ENCODE measurements at regions not wholly inside any gene's neighbourhood (a gene's known extent, or its start where the extent isn't known, plus 50 kb on each side); places are given as distances from the start of the nearest gene placed in this dataset.

DNA sequence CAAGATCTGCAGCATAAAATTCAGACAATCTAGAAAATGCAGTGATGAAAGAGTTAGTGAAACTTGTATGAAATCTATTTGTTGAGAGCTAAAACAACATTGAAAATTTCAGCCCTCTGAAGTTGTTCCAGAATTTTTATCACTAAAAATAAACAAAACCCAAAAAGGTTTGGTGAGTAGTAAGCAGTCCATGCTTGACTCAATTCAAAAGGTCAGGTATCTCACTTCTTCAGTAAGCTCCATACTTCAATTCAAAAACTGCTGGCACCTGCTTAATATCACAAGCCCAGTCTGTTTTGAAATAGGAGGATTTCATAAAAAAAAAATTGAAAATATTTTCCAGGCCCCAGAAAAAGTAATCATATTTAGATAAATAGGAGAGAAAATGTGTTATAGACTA, 894.4 kb downstream of the SLITRK5 start:
- DNase-seq (ENCODE audit: low read depth in 4 of 4, low spot score in 1 of 4), result no peak

DNA sequence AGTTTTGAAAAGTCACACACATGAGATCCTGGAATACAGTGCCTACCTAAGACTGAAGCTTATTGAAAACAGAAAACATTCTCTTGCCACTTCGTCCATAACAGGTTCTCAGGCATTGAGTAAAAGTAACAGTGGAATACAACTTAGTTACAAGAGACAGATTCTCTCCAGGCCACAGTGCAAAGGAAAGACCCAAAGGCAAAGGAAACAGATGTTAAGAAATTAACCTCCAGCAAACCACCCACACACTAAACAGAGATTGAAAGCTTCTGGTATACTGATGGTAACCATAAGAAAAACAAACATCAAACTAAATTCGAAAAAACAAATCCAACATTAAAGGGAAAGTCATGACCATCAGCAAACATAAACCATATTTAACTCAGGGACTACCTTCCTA, 914.7 kb downstream of the SLITRK5 start:
- DNase-seq (ENCODE audit: low read depth in 4 of 4, low spot score in 1 of 4), result no peak

DNA sequence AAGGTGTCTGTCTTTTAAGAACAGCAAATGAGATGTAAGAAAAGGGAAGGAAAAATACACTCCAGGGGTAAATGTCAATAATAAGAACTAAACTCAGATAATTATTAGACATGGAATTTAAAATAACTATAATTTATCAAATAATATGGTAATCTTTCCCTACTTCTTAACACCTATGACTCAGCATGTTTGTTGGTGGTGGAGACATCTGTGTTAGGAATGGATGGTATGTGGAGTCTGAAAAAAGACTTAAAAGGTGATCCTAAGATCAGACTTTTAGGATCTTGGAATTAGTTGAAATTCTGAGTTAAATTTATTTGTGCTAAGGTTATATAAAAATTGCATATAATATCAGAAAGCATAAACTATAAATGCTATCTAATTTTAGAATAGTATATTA, 915.1 kb downstream of the SLITRK5 start:
- no peak for DNase-seq (ENCODE audit: low read depth in 4 of 4, low spot score in 1 of 4)

DNA sequence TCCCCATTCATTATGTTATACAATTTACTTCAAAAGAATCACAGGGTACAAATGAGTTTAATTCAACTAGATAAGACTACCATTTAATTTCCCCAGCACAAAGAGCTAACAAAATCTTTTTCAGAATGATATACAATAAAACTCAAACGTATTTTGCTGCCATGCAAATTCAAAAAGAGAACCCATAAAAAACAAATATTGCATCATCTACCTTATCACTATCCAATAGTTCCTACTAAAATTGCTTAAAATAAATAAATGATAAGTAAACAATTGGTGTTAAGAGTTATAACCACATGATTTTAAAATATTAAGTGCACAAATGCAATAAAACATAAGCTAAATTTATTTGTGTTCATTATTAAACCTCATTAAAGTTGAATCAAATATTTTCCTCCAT, 919.4 kb downstream of the SLITRK5 start:
- no peak for DNase-seq (ENCODE audit: low read depth in 4 of 4, low spot score in 1 of 4)

DNA sequence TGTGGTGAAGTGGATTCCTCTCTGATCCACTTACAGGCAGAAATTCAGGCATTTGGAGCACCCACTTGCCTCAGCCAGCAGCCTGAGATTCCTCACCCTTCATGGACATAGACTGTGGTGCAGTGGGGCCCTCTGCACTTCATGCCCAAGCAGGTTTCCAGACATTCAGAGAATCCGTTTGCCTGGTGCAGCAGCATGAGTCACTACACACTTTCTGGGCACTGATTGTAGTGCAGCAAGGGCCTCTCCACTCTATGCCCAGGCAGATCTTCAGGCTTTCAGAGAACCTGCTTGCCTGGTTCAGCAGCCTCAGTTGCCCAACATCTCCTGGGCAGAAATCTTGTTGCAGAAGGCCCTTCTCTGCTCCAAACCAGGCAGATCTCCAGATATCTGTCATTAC, 920.9 kb downstream of the SLITRK5 start:
- DNase-seq (ENCODE audit: low read depth in 4 of 4, low spot score in 1 of 4), result no peak

DNA sequence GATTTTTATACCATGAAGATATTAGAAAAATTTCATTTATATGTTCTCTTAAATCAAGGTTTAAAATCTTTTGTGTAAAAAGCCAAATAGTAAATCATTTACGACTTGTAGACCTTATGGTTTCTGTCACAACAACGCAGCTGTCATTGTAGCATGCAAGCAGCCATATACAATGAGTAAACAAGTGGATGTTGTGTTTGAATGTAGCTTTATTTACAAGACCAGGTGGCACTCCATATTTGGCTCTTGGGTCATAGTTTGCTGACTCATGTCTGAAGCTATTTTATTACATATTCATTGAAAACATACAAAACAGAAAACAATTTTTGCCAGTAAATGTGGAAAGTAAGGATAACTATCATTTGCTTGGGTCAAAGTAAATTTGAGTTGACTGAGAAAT, 930.8 kb downstream of the SLITRK5 start:
- no peak for DNase-seq (ENCODE audit: low read depth in 4 of 4, low spot score in 1 of 4)

DNA sequence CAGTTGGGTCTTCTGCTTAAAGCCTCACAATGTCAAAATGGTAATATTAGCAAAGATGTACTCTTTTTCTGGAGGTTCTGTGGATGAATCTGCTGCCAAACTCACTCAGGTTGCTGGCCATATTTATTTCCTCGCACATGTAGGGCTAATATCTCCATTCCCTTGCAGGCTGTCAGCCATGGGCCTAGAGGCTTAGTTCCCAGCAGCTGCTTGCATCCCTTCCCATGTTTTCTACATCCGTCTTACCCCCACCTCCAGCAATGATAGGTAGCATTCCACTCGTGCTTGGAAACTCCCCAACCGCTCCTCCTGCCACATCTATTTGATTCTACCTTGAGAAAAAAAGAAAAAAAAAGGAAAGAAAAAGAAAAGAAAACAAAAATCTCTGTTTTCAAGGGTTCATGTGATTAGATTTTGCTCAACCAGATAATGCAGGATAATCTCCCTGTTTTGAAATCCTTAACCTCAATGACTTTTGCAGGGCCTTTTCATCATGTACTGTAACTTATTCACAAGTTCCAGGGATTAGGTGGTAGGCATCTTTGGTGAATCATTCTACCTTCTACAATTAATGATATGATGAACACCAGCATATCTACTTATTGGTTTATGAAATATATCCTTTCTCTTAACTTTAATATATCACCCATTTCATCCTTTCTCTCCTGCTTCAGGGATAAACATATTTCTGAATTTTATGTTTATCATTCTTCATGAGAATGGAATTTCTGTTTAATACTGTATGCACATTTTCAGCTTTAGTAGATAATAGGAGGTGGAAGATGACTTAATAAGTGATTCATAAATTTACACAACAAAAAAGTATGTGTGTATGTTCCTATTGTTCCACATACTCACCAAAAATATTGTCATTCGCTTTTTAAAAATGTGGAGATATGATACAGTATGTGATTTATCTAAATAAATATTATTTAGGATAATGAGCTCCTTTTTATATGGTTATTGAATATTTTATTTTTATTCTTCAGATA, 931.9 kb downstream of the SLITRK5 start:
- no peak for DNase-seq (ENCODE audit: low read depth in 4 of 4, low spot score in 1 of 4)

DNA sequence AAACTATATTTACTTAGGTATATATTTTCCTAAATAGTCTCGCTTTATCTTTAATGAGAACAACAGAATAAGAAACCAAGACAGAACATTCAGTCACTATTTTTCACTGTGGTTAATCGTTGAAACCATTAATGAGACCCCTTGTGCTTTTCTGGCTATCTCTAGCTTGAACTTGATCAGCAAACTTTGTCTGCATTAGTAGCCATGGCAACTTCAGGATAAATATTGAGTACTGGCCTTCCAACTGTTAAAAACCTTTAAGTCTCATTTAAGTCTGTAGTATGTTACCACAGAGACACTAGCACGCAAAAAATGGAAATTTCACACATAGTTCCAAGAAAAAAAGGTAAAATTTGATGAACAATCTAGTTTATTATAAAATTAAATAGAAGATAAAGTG, 946.0 kb downstream of the SLITRK5 start:
- no peak for DNase-seq (ENCODE audit: low read depth in 4 of 4, low spot score in 1 of 4)

DNA sequence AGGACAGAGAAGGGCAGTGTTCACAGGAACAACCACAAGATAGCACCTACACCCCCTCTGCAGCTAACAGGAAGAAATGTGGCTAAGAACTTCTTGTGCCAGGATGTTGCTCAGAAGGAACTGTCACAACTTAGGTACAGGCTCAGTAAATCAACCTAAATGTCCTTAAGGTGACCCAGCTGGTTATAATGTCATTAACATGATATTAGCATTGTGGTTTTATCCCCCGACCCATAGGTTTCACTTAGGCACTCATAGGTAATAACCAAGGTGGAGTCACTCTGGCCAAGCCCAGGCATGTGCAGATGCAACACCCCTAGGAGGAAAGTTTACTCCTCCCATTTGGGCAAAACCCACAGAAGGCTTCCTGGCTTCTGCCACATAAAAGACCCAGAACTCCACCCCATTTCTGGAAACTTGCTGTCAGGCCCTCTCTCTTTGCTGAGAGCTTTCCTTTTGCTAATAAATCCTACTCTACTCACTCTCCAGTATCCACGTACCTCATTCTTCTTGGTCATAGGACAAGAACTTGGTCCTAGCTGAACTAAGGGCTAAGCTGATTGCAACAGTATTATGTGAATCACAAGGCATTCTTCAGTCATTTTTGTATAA, 951.3 kb downstream of the SLITRK5 start:
- DNase-seq (ENCODE audit: low read depth in 4 of 4, low spot score in 1 of 4), result peak in 1 of 4 experiments; percentile 1

DNA sequence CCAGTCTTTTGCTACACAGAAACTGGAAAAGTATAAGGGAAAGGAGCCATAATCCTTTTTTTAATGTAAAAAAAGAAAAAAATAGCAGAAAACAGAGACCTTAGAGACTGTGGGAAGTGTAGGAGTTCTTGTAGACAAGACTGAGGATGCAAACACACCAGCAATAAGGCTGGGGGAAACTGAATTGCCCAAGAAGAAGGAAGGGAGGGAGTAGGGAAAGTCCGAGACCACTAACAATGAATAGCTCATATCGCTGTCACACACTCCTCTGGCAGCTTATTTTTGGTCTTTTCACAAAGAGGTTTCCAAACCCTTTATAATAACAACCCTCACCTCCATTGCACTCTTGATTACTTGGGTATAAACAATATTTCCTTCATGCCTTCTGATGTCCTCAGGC, 952.0 kb downstream of the SLITRK5 start:
- no peak for DNase-seq (ENCODE audit: low read depth in 4 of 4, low spot score in 1 of 4)

DNA sequence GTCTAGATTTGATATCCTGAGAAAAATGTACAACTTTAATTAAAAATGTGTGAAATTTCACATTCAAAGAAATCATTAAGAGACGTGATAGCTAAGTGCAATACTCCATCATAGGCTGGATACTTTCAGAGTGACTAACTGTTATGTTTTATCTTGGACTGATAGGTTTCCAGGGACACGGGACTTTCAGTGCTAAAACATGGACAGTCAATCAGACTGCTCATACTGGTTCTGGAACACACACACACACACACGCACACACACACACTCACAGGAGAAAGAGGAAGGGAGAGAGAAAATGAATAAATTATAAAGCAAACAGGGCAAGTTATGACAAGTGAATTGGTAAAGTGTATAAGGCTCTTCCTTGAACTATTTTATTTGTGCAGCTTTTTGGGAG, 955.9 kb downstream of the SLITRK5 start:
- DNase-seq (ENCODE audit: low read depth in 4 of 4, low spot score in 1 of 4), result no peak

DNA sequence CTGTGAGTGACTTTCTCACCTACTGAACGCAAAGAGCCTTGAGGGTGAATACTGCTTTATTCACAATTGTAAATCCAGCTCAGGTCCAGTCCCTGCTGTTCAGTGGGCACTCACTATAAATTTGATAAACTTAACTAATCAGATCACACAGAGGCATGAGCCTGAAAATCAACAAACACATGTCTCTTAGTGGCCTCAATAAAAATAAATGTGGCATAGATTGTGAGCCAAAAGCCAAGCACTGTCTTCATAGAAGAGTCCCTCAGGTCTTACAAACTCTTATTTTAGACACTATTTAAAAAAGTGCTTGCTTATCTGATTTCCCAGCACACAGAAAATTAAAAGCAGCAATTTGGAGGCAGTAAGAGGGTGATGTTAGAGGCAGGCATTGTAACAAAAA, 957.7 kb downstream of the SLITRK5 start:
- DNase-seq (ENCODE audit: low read depth in 4 of 4, low spot score in 1 of 4), result no peak

DNA sequence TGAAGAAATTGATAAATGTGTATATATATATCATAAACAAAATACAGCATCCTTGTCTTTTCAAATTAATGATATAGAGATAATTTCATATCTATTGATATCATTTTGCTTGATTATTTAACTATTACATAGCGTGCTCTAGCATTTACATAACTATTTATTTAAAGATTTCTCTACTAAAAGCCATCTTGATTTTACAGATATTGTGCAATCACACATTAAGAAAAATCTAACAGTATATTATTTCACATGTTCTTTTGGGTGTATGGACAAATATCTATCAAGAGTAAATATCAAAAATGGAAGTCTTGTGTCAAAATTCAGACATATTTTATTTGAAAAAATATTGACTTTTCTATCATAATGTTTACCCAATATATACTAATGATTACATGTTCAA, 966.8 kb downstream of the SLITRK5 start:
- DNase-seq (ENCODE audit: low read depth in 4 of 4, low spot score in 1 of 4), result no peak

DNA sequence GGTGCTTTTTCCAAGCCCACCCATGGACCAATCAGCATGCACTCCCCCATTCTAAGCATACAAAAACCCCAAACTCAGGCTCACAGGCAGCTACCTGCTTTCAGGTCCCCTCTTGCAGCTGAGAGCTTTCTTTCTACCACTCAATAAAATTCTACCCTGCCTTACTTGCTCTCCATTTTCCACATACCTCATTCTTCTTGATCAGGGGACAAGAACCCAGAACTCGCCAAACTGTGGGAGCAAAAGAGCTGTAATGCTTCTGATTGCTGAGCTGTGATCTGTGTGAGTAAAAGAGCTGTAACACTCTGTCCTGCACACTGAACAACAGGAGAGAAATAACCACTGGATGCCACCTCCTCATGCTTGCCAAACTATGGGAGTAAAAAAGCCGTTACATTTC, 972.1 kb downstream of the SLITRK5 start:
- no peak for DNase-seq (ENCODE audit: low read depth in 4 of 4, low spot score in 1 of 4)

DNA sequence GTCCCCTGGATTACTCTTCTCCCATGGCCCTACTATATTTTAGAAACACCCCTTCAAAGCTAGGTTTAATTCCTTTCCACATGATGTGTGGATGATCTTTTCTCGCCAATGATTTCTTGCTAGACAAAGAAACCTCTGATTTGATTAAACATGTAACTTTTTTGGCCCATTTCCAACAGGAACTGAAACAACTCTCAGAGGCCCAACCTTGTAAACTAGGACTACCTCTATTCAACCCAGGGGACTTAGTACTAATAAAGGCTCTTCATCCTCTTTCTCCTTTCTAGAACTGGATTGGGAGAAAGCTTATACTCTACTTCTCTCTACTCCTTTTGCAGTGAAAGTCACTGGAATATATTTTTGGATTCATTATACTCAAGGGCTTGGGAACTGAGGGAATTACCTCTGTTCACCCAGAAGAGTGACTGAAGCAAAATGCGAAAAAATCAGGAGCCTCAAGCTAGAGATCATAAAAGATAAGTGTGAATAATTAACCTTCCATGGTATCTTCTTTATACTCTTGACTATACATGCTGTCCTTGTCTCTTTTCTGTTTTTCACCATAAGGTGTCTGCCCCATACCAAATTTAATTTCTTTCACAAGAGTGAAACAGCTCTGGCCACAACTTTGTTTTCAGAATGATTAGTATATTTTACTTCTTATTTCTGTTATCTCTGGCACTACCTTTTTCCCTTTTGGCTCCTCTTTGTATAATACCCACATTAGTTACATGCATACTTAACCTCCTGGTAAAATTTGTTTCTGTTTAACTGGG, 977.6 kb downstream of the SLITRK5 start:
- DNase-seq (ENCODE audit: low read depth in 4 of 4, low spot score in 1 of 4), result no peak

DNA sequence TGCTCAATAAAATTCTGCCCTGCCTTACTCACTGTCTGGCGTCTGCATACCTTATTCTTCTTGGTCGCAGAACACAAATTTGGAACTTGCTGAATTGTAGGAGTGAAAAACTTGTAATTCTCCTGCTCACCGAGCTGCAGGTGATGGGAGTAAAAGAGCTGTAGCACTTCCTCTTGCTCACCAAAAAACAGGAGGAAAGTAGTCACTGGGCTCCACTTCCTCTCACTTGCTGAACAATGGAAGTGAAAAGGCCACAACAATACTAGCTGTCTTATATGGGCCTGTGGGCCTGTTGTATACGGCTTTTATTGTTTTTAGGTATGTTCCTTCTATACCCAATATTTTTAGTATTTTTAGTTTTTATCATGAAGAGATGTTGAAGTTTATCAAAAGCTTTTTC, 978.7 kb downstream of the SLITRK5 start:
- no peak for DNase-seq (ENCODE audit: low read depth in 4 of 4, low spot score in 1 of 4)

DNA sequence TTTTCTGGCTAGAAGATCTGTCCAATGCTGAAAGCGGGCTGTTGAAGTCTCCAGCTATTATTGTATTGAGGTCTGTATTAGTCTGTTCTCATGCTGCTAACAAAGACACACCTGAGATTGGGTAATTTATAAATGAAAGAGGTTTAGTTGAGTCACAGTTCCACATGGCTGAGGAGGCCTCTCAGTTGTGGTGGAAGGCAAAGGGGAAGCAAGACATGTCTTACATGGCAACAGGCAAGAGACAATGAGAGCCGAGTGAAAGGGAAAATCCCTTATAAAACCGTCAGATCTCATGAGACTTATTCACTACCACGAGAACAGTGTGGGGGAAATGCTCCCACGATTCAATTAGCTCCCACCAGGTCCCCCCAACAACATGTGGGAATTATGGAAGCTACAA, 980.4 kb downstream of the SLITRK5 start:
- DNase-seq (ENCODE audit: low read depth in 4 of 4, low spot score in 1 of 4), result no peak

DNA sequence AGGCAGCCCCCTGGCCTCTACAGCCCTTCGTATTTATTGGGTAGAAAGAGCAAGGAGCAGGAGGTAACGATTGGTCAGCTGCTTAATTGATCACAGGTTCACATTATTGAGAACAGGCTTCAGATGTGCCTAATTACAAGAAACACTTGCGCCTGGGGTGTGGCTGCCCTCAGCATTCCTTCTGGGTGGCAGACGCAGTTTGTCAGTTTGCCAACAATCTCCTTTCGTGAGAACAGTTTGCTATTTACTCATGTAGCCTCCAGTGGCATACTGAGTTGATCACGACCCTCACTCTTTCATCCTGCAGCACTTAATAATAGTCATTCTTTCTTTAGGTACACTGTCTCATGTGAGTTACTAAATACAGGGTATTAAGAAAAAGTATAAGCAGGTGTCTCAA, 985.6 kb downstream of the SLITRK5 start:
- no peak for DNase-seq (ENCODE audit: low read depth in 4 of 4, low spot score in 1 of 4)

DNA sequence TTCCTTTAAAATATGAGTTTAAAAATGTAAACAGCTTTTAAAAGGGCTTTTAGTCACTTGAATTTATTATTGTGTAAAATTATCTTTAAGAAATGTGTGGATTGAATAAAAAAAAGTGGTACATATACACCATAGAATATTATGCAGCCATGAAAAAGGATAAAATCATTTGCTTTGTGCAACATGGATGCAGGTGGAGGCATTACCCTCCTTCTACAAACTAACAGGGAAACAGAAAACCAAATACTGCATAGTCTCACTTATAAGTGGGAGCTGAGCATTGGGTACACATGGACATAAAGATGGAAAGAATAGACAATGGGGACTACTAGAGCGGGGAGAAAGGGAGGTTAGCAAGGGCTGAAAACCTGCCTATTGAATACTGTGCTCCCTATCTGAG, 999.3 kb downstream of the SLITRK5 start:
- DNase-seq (ENCODE audit: low read depth in 4 of 4, low spot score in 1 of 4), result no peak

DNA sequence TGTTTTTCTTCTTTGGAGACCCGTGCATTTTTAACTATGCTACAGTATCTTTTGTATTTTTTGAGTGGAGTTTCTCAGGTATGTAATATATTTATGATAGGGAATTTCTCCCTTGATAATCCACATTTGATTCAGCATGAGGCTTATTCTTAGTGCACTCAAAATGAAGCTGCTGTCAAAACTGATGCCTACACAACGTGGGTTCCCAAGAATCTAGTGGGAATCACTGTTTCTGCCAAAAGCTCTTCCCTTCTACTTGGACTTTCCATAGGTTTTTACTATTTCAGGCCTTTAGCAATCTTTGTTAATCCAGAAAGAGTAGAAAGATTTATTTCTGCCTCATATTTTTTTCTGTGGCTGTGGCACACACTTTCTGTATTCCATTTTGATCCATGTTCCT, 1003.7 kb downstream of the SLITRK5 start:
- no peak for DNase-seq (ENCODE audit: low read depth in 4 of 4, low spot score in 1 of 4)

DNA sequence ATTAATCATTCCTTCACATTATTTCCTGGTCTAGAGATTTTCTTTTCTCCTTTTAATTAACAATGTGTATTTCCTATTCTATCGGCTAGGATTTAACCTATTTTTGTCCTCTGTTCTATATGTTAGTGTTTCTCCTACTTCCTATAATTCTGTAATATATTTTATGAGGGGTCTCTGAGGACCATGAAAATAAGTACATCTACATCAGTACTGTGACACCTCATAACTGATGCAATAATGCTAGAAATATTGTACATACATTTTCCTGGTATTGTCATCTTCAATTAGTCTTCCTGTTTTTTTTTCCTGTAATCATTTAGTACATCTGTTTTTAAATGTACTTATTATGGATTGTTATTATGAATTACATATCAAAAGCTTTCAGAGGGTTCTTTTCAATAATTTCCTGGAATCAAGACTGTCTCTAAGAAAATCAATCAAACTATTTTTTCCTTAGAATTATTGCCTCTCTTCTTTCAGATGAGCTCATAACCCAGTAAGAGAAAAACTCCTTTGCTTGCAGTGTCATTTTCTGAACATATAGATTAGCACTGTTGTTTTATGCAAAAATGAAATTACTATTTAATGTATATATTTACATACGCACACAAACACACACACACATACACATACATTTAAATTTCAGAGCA, 1004.3 kb downstream of the SLITRK5 start:
- DNase-seq (ENCODE audit: low read depth in 4 of 4, low spot score in 1 of 4), result no peak
